ENCODE measurements at regions not wholly inside any gene's neighbourhood (a gene's known extent, or its start where the extent isn't known, plus 50 kb on each side); places are given as distances from the start of the nearest gene placed in this dataset.

- Histone ChIP-seq H3K9me3 (no peaks in the 10 kb centered on the region), H3K27ac (no peak overlapping the region), H3K36me3 (no peaks in the 10 kb centered on the region), H3K4me1 (no peaks in the 10 kb centered on the region), H3K4me3 (no peak overlapping the region), H3K27me3 (no peaks in the 10 kb centered on the region)
- TF ChIP-seq CTCF (IDR thresholded peaks at IDR 0.05) (no peak), POLR2A (IDR thresholded peaks at IDR 0.05) (no peak)
- no peak for DNase-seq
- intact Hi-C loops (cut with DNase I) = no loop called here
- 59 to 73% methylated on average over 5 of the region's 5 CpGs for WGBS, 2 donors
Measured at GRCh38 chr3:95246413-95246812, 1183.6 kb downstream of the NSUN3 start.

- no peaks in the 10 kb centered on the region for H3K36me3 ChIP-seq
- intact Hi-C loops (cut with DNase I) = no loop called here
- no peak for DNase-seq
Measured at GRCh38 chr3:95254061-95254460, 1191.2 kb downstream of the NSUN3 start.

GRCh38 chr3:95254758-95255157, 1191.9 kb downstream of the NSUN3 start:
- intact Hi-C loops (cut with DNase I) = no loop called here
- TF ChIP-seq CTCF (IDR thresholded peaks at IDR 0.05) (no peak), POLR2A (IDR thresholded peaks at IDR 0.05) (no peak)
- H3K36me3 ChIP-seq = no peaks in the 10 kb centered on the region
- H3K4me1 ChIP-seq = no peaks in the 10 kb centered on the region
- no peak overlapping the region for H3K27ac ChIP-seq
- H3K27me3 ChIP-seq = no peaks in the 10 kb centered on the region
- peaks cover 0 to 4% (median 0%) of the 10 kb centered on the region in 3 donors for H3K9me3 ChIP-seq
- WGBS, 2 donors = 77 to 83% methylated on average over 6 of the region's 6 CpGs
- DNase-seq = no peak
- no peak overlapping the region for H3K4me3 ChIP-seq

More at GRCh38 chr3:95254061-95254460, 1191.2 kb downstream of the NSUN3 start:
- Histone ChIP-seq H3K27ac (no peak overlapping the region), H3K4me1 (no peaks in the 10 kb centered on the region), H3K27me3 (no peaks in the 10 kb centered on the region), H3K4me3 (no peak overlapping the region), H3K9me3 (peaks cover 0 to 4% (median 0%) of the 10 kb centered on the region in 3 donors)
- no peak for TF ChIP-seq CTCF (IDR thresholded peaks at IDR 0.05)

GRCh38 chr3:95265129-95265528, 1202.3 kb downstream of the NSUN3 start:
- Histone ChIP-seq H3K4me1 (no peaks in the 10 kb centered on the region), H3K27me3 (no peaks in the 10 kb centered on the region), H3K4me3 (no peak overlapping the region), H3K9me3 (no peaks in the 10 kb centered on the region), H3K27ac (no peak overlapping the region), H3K36me3 (no peaks in the 10 kb centered on the region)
- intact Hi-C loops (cut with DNase I) = no loop called here
- WGBS, 2 donors = 63 to 73% methylated on average over 3 of the region's 3 CpGs
- TF ChIP-seq POLR2A (IDR thresholded peaks at IDR 0.05) (no peak), CTCF (IDR thresholded peaks at IDR 0.05) (no peak)
- no peak for DNase-seq

- H3K4me1 ChIP-seq = no peaks in the 10 kb centered on the region
- TF ChIP-seq CTCF (IDR thresholded peaks at IDR 0.05) (no peak), POLR2A (IDR thresholded peaks at IDR 0.05) (no peak)
- H3K4me3 ChIP-seq = no peak overlapping the region
- H3K27ac ChIP-seq = no peak overlapping the region
- WGBS, 2 donors = 64 to 74% methylated on average over 1 of the region's 1 CpG
- H3K36me3 ChIP-seq = no peaks in the 10 kb centered on the region
- no peak for DNase-seq
- no peaks in the 10 kb centered on the region for H3K9me3 ChIP-seq
- H3K27me3 ChIP-seq = no peaks in the 10 kb centered on the region
- intact Hi-C loops (cut with DNase I) = no loop called here
Measured at GRCh38 chr3:95271395-95271794, 1208.5 kb downstream of the NSUN3 start.
